WTC11 (cell line): ENCODE measurements at regions not wholly inside any gene's neighbourhood (a gene's known extent, or its start where the extent isn't known, plus 50 kb on each side); places are given as distances from the start of the nearest gene placed in this dataset.

ENCODE experiments used
- ATAC-seq: fragments of 200-7000 bp; cut with Tn5 transposase; 2 replicates; pipeline ENCODE4 v1.10.0; 2021; ENCODE audit warnings: mild to moderate bottlenecking, moderate library complexity
- CTCF ChIA-PET: fragments of 300-600 bp; sonication (Branson Sonifier 250); formaldehyde crosslinking; loops from one replicate; lab custom pipeline; 2021; ENCODE audit warnings: antibody characterized with exemption; lab: Charles Lee
- POLR2A ChIA-PET: fragments of 350-600 bp; sonication (Branson Sonifier 250); formaldehyde crosslinking; loops from one replicate; lab custom pipeline; 2021; ENCODE audit warnings: antibody characterized with exemption; lab: Charles Lee
- DNase-seq: peaks from one replicate; pipeline ENCODE4 v3.0.0; 2021; ENCODE audit warnings: low spot score
- H3K27ac Mint-ChIP-seq: 2 replicates; pipeline ENCODE4 v1.8.0; 2021; ENCODE audit warnings: mixed read lengths
- H3K27me3 Mint-ChIP-seq: 2 replicates; pipeline ENCODE4 v1.8.0; 2021; ENCODE audit warnings: low read depth, mild to moderate bottlenecking, moderate library complexity, mixed read lengths
- H3K36me3 Mint-ChIP-seq: 2 replicates; pipeline ENCODE4 v1.8.0; 2021; ENCODE audit warnings: mixed read lengths
- H3K4me1 Mint-ChIP-seq: 2 replicates; pipeline ENCODE4 v1.8.0; 2022; ENCODE audit warnings: mixed read lengths
- H3K4me3 Mint-ChIP-seq: 2 replicates; pipeline ENCODE4 v1.8.0; 2021; ENCODE audit warnings: mild to moderate bottlenecking, moderate library complexity, mixed read lengths
- H3K9me3 Mint-ChIP-seq: 2 replicates; pipeline ENCODE4 v1.8.0; 2021; ENCODE audit warnings: mixed read lengths
- AR ChIP-seq: fragments of 250-450 bp; sonication (Bioruptor Pico); IDR thresholded peaks from 2 replicates; pipeline ENCODE4 v1.9.0; 2021; ENCODE audit warnings: mild to moderate bottlenecking
- E2F1 ChIP-seq: sonication (generic); formaldehyde crosslinking; IDR thresholded peaks from 2 replicates; pipeline ENCODE4 v1.8.0; 2022; ENCODE audit warnings: mild to moderate bottlenecking, missing genetic modification reagents
- ERG ChIP-seq: fragments of 250-450 bp; sonication (Bioruptor Pico); IDR thresholded peaks from 2 replicates; pipeline ENCODE4 v1.8.0; 2021; ENCODE audit warnings: mild to moderate bottlenecking
- FOXP1 ChIP-seq: sonication (generic); formaldehyde crosslinking; IDR thresholded peaks from 2 replicates; pipeline ENCODE4 v1.8.0; 2022; ENCODE audit warnings: missing genetic modification reagents, mild to moderate bottlenecking, moderate library complexity, borderline replicate concordance
- GTF2I ChIP-seq: fragments of 250-450 bp; sonication (Bioruptor Pico); conservative IDR thresholded peaks from 2 replicates; pipeline ENCODE4 v1.4.0; 2021; ENCODE audit warnings: mild to moderate bottlenecking
- KAT7 ChIP-seq: sonication (generic); formaldehyde crosslinking; IDR thresholded peaks from 2 replicates; pipeline ENCODE4 v1.8.1; 2023; ENCODE audit warnings: missing genetic modification reagents, mild to moderate bottlenecking, borderline replicate concordance
- NR3C1 ChIP-seq: sonication (generic); formaldehyde crosslinking; conservative IDR thresholded peaks from 2 replicates; pipeline ENCODE4 v1.8.1; 2023; ENCODE audit warnings: low read depth, mild to moderate bottlenecking, missing genetic modification reagents
- PRRX2 ChIP-seq: fragments of 250-450 bp; sonication (Bioruptor Pico); IDR thresholded peaks from 2 replicates; pipeline ENCODE4 v1.8.0; 2021; ENCODE audit warnings: mild to moderate bottlenecking
- SMAD3 ChIP-seq: sonication (generic); formaldehyde crosslinking; IDR thresholded peaks from 2 replicates; pipeline ENCODE4 v1.8.0; 2022; ENCODE audit warnings: missing genetic modification reagents, mild to moderate bottlenecking, borderline replicate concordance
- USF2 ChIP-seq: sonication (generic); formaldehyde crosslinking; IDR thresholded peaks from 2 replicates; pipeline ENCODE4 v1.8.1; 2023; ENCODE audit warnings: mild to moderate bottlenecking, missing genetic modification reagents, moderate library complexity
- ZBTB43 ChIP-seq: sonication (generic); formaldehyde crosslinking; IDR thresholded peaks from 2 replicates; pipeline ENCODE4 v1.8.1; 2023; ENCODE audit warnings: mild to moderate bottlenecking, missing genetic modification reagents
- ZMAT4 ChIP-seq: fragments of 250-450 bp; sonication (Bioruptor Pico); IDR thresholded peaks from 2 replicates; pipeline ENCODE4 v1.9.0; 2021; ENCODE audit warnings: mild to moderate bottlenecking
- ZNF317 ChIP-seq: sonication (generic); formaldehyde crosslinking; IDR thresholded peaks from 2 replicates; pipeline ENCODE4 v1.8.1; 2023; ENCODE audit warnings: low read depth, mild to moderate bottlenecking, moderate library complexity, missing genetic modification reagents, borderline replicate concordance
- ZNF425 ChIP-seq: fragments of 250-450 bp; sonication (Bioruptor Pico); conservative IDR thresholded peaks from 2 replicates; pipeline ENCODE4 v1.9.0; 2021; ENCODE audit warnings: mild to moderate bottlenecking

GRCh38 chr5:135190416-135191083 is 156.5 kb upstream of the PITX1 start (continued):
- TF ChIP-seq USF2 (CRISPR knock-in tag) (no peak), AR (no peak)

- POLR2A ChIA-PET: no interaction called here
- TF ChIP-seq SMAD3 (CRISPR knock-in tag) (no peak), ZMAT4 (CRISPR knock-in tag) (no peak), NR3C1 (CRISPR knock-in tag) (no peak), AR (no peak), GTF2I (CRISPR knock-in tag) (no peak), ZNF425 (CRISPR knock-in tag) (no peak), FOXP1 (CRISPR knock-in tag) (no peak), ERG (CRISPR knock-in tag) (no peak), KAT7 (CRISPR knock-in tag) (no peak), PRRX2 (CRISPR knock-in tag) (no peak), E2F1 (no peak), ZNF317 (no peak), ZBTB43 (CRISPR knock-in tag) (no peak)
- Mint-ChIP-seq H3K4me1 (peaks cover 13% of the 10 kb centered on the region), H3K36me3 (no peaks in the 10 kb centered on the region), H3K4me3 (no peak overlapping the region), H3K27ac (no peak overlapping the region), H3K27me3 (peaks cover 42% of the 10 kb centered on the region), H3K9me3 (no peaks in the 10 kb centered on the region)
- ATAC-seq (no peak), DNase-seq (no peak)
- CTCF ChIA-PET: no interaction called here
Observed at GRCh38 chr5:135189024-135189423, 155.0 kb upstream of the PITX1 start.
